Activated naive CD4-positive, alpha-beta T cell treated with anti-CD3 and anti-CD28 coated beads, Interleukin-2, amount 50 U/mL, for 72 hours (primary cell): ENCODE measurements at regions not wholly inside any gene's neighbourhood (a gene's known extent, or its start where the extent isn't known, plus 50 kb on each side); places are given as distances from the start of the nearest gene placed in this dataset.

Source experiments
- ATAC-seq, 2 donors: fragments of 150-1000 bp; cut with Tn5 transposase; 2 replicates each; pipeline ENCODE4 v1.10.0; 2021; ENCODE audit warnings: mild to moderate bottlenecking in 2 of 2, moderate library complexity in 2 of 2
- DNase-seq, 2 donors: peaks; one replicate each; pipeline ENCODE4 v3.0.0; 2021 to 2022; ENCODE audit warnings: low spot score in 2 of 2
- H3K27ac Mint-ChIP-seq, 2 donors: one replicate each; pipeline ENCODE4 v1.8.0; 2022; ENCODE audit warnings: mild to moderate bottlenecking in 2 of 2, mixed read lengths in 2 of 2
- H3K36me3 Mint-ChIP-seq, 2 donors: one replicate each; pipeline ENCODE4 v1.8.0; 2022; ENCODE audit warnings: mixed read lengths in 2 of 2
- H3K9me3 Mint-ChIP-seq, 2 donors: one replicate each; pipeline ENCODE4 v1.8.0; 2022; ENCODE audit warnings: mixed read lengths in 2 of 2

DNA sequence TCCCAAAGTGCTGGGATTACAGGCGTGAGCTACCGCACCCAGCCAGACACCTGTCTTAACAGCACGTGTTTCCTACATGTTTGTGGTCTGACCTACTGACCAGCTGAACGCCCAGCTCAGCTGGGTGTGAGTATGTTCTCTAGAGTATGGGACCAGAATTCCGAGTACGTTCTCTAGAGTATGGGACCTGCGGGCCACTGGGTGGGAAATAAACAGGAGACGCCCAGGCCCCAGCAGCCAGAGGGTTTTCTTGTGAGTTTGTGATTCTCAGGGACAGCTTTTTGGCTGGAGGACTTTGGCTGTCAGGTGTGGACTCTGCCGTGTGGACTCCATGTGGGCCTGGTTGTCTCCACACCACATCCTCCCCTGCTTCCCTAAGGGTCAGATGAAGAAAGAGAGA is 87.3 kb downstream of the CHRD start:
- ATAC-seq (no peak), DNase-seq (no peak)
- no peaks in the 10 kb centered on the region for H3K9me3 Mint-ChIP-seq
- no peaks in the 10 kb centered on the region for H3K36me3 Mint-ChIP-seq
- no peak overlapping the region for H3K27ac Mint-ChIP-seq

GRCh38 chr3:184470551-184470950 is 90.7 kb downstream of the CHRD start:
- Mint-ChIP-seq H3K36me3 (peaks cover 5 to 6% of the 10 kb centered on the region in 2 donors), H3K27ac (no peak overlapping the region), H3K9me3 (no peaks in the 10 kb centered on the region)
- ATAC-seq (peak in 1 of 2 donors; percentile 37), DNase-seq (no peak)

DNA sequence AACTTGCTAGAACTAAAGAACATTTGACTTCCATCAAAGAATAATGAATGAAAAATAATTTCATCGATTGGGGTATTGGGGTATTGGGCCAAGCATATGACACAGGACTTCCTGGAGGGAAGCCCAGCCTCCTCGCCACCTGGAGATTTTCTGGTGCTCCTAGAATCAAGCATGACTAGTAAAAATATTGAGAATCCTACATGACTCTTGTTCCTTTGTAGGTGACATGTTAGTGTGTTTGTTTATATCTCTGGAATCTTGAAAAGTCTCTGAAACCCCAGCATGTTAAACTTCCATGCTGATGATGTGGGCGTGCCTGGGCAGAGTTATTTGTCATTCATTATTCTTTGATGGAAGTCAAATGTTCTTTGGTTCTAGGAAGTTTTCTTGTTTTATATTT is 90.1 kb upstream of the EPHB3 start:
- H3K27ac Mint-ChIP-seq: no peak overlapping the region
- ATAC-seq (no peak), DNase-seq (no peak)
- H3K9me3 Mint-ChIP-seq: no peaks in the 10 kb centered on the region
- H3K36me3 Mint-ChIP-seq: peaks cover 5 to 6% of the 10 kb centered on the region in 2 donors

GRCh38 chr3:184472723-184473428 is 88.7 kb upstream of the EPHB3 start:
- ATAC-seq (peak in 1 of 2 donors; percentile 46), DNase-seq (no peak)
- no peaks in the 10 kb centered on the region for H3K9me3 Mint-ChIP-seq
- H3K27ac Mint-ChIP-seq: no peak overlapping the region
- H3K36me3 Mint-ChIP-seq: peaks cover 5 to 6% of the 10 kb centered on the region in 2 donors

GRCh38 chr3:184474897-184475296 is 86.7 kb upstream of the EPHB3 start:
- ATAC-seq (no peak), DNase-seq (no peak)
- Mint-ChIP-seq H3K27ac (no peak overlapping the region), H3K9me3 (no peaks in the 10 kb centered on the region), H3K36me3 (peaks cover 5 to 6% of the 10 kb centered on the region in 2 donors)

- ATAC-seq: no peak
- DNase-seq: no peak
- no peak overlapping the region for H3K27ac Mint-ChIP-seq
Measured at GRCh38 chr3:184477940-184478339, 83.6 kb upstream of the EPHB3 start.

DNA sequence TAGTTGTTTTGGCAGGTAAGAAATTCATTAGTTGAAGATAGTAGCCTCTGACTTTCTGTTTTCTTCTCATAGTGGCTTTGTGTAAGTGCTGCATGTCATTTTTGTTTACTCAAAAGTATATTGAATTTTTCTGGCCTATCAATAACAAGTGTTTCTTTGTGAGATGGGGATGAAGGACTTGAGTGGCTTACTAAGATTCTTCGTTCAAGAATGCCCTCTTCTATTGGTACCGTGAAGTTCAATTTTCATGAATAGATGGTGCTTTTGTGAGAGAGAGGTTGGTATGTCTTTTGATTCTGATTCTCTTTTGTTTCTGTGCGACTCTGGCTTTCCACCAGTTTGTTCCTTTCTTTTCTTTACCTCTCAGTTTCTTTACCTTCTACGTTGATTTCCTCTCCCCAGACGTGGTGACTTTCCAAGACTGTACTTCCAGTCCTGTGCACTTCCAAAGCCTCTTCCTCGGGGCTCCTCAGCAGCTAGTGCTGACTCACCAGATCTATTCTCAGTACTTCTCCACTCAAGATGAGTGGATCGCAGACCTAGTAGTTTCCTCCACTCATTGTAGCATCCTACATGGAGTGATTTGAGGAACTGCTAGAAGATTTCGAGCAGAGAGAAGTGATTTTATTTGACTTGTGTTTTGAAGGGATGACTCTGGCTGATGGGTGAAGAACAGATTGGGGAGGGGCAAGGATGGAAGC is 82.0 kb upstream of the EPHB3 start:
- H3K9me3 Mint-ChIP-seq: no peaks in the 10 kb centered on the region
- no peaks in the 10 kb centered on the region for H3K36me3 Mint-ChIP-seq
- ATAC-seq (no peak), DNase-seq (no peak)
- peak overlapping the region in 1 of 2 donors; percentile 51 for H3K27ac Mint-ChIP-seq

More at GRCh38 chr3:184477940-184478339, 83.6 kb upstream of the EPHB3 start:
- Mint-ChIP-seq H3K36me3 (peaks cover 5 to 6% of the 10 kb centered on the region in 2 donors), H3K9me3 (no peaks in the 10 kb centered on the region)

- ATAC-seq: no peak
- peak overlapping the region in 1 of 2 donors; percentile 57 for H3K27ac Mint-ChIP-seq
- H3K9me3 Mint-ChIP-seq: no peaks in the 10 kb centered on the region
- DNase-seq: no peak
- no peaks in the 10 kb centered on the region for H3K36me3 Mint-ChIP-seq
Measured at GRCh38 chr3:184480831-184481230, 80.8 kb upstream of the EPHB3 start.

GRCh38 chr3:184481984-184482671 is 79.5 kb upstream of the EPHB3 start:
- DNase-seq (no peak), ATAC-seq (no peak)
- H3K27ac Mint-ChIP-seq: no peak overlapping the region
- no peaks in the 10 kb centered on the region for H3K36me3 Mint-ChIP-seq
- H3K9me3 Mint-ChIP-seq: no peaks in the 10 kb centered on the region

DNA sequence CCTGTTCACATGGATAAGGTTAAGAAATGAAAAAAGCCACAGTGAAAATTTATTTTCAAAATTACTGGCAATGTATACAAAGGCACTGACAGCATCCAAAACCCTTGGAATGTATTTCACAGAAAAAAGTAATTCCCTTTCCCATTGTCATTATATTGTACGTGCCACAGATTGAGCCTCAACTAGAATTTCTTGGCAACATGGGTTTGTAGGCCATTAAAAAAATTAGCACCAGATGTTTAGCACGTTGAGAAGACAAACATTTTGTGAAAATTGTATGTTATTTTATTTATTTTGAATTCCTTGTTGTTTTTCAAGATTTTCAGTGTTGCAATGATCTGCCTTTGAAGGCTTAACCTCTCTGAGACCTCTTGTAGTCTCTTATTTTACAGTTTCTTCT is 76.3 kb upstream of the EPHB3 start:
- Mint-ChIP-seq H3K27ac (no peak overlapping the region), H3K36me3 (no peaks in the 10 kb centered on the region), H3K9me3 (no peaks in the 10 kb centered on the region)
- DNase-seq (no peak), ATAC-seq (no peak)

DNA sequence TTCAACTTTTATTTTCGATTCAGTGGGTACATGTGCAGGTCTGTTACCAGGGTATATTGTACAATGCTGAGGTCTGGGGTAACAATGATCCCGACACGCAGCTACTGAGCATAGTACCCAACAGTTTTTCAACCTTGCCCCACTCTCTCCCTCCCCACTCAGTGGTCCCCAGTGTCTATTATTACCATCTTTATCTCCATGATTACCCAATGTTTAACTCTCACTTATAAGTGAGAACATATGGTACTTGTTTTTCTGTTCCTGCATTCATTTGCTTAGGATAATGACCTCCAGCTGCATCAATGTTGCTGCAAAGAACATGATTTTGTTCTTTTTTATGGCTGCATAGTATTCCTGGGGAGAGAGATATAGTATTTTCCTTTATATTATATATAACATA is 75.7 kb upstream of the EPHB3 start:
- ATAC-seq (no peak), DNase-seq (no peak)
- no peaks in the 10 kb centered on the region for H3K36me3 Mint-ChIP-seq
- no peaks in the 10 kb centered on the region for H3K9me3 Mint-ChIP-seq
- H3K27ac Mint-ChIP-seq: no peak overlapping the region

GRCh38 chr3:184486614-184487013 is 75.0 kb upstream of the EPHB3 start:
- H3K27ac Mint-ChIP-seq: no peak overlapping the region
- H3K9me3 Mint-ChIP-seq: no peaks in the 10 kb centered on the region
- H3K36me3 Mint-ChIP-seq: no peaks in the 10 kb centered on the region
- no peak for ATAC-seq
- no peak for DNase-seq

- DNase-seq (no peak), ATAC-seq (no peak)
- Mint-ChIP-seq H3K36me3 (no peaks in the 10 kb centered on the region), H3K9me3 (no peaks in the 10 kb centered on the region), H3K27ac (no peak overlapping the region)
Measured at GRCh38 chr3:184488577-184488976, 73.0 kb upstream of the EPHB3 start.

DNA sequence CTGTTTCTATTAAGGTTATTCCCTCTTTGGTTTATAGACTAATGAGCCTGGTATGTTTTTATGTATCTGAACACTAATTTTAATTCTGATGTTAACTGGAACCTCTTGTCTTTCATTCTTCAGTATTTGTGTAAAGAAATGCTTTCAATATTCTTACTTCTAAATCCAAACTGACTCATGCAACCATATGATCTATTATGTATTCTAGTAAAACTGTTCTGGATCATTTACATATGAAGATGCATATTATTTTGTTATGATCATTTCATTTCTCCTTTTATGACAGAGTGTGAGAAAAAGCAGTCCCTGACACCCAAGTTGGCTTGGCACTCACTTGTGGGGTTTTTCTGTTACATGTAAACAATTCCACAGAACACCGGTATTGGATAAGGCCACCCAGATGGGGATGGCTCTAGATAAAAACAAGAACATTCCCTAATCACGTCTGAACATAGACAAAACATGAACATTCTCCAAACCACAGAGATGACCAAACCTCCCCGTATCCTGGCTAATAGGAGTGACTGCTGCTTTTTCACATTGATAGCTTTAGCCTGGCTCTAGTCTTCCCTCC is 72.2 kb upstream of the EPHB3 start:
- DNase-seq (no peak), ATAC-seq (no peak)
- no peak overlapping the region for H3K27ac Mint-ChIP-seq
- no peaks in the 10 kb centered on the region for H3K36me3 Mint-ChIP-seq
- no peaks in the 10 kb centered on the region for H3K9me3 Mint-ChIP-seq

DNA sequence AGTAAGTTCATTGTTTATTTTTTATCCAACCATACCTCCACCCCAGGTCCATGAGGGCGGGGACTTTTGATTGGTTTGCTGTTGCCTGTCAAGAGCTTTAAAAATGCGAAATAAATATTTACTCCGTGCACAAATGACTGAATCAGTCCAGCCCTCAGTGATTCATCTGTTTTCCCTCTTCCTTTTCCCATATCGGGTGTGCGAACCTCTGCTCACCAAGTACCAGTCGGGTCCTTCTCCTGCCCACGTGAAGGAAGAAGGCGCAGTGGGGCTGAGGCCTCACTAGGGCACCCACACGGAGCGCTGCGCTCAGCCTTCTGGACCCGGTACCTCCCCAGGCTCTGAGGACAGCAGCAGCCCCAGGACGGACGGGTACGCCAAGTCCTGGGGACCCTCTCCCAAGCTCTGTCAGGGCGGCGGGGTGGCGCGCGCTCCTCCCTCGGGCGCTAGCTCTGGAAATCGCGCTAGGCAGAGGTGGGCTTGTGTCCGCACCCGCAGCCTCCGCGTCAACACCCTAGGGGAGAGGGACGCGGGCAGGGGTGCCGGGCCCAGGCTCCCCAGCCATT is 70.5 kb upstream of the EPHB3 start:
- no peak for ATAC-seq
- Mint-ChIP-seq H3K9me3 (no peaks in the 10 kb centered on the region), H3K27ac (no peak overlapping the region), H3K36me3 (no peaks in the 10 kb centered on the region)
- DNase-seq: no peak

DNA sequence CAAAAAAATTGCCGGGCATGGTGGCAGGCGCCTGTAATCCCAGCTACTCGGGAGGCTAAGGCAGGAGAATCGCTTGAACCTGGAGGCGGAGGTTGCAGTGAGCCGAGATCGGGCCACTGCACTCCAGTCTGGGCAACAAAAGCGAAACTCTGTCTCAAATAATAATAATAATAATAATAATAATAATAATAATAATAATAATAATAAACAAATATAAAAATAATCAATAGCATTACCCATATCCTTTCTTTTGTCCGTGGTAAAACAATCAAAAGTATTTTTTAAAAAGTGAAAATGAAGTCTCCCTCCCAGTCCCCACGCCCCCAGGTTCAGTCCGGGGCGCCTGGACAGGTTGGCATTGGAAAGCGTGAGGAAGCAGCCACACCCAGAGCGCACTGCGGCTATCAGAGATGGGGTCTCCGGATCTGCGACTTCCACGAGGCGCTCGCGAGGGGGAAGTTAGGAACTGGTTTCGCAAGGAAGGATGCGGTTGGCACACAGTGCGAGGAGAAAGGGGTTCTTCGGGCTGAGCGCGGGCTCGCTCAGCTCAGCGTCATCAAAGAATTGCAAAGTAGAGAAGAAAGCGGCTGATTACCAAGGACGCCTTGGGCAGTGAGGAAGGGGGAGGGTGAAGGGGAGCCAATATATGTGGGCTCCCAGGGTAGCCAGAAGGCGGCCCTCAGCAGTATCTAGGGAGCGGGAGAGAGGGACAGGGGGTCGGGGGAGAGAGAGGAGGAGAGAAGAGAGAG is 69.5 kb upstream of the EPHB3 start:
- Mint-ChIP-seq H3K36me3 (no peaks in the 10 kb centered on the region), H3K9me3 (no peaks in the 10 kb centered on the region), H3K27ac (no peak overlapping the region)
- no peak for DNase-seq
- peak in 1 of 2 donors; percentile 24 for ATAC-seq
